ENCODE measurements at regions not wholly inside any gene's neighbourhood (a gene's known extent, or its start where the extent isn't known, plus 50 kb on each side); places are given as distances from the start of the nearest gene placed in this dataset.

GRCh38 chr1:56187405-56187804 lies 392.0 kb downstream of the PLPP3 start:
- no peaks in the 10 kb centered on the region for H3K27me3 Mint-ChIP-seq
- H3K27ac Mint-ChIP-seq, result no peak overlapping the region
- no peak overlapping the region for H3K4me3 Mint-ChIP-seq
- no peaks in the 10 kb centered on the region for H3K9me3 Mint-ChIP-seq
- TF ChIP-seq, protein P1, sequence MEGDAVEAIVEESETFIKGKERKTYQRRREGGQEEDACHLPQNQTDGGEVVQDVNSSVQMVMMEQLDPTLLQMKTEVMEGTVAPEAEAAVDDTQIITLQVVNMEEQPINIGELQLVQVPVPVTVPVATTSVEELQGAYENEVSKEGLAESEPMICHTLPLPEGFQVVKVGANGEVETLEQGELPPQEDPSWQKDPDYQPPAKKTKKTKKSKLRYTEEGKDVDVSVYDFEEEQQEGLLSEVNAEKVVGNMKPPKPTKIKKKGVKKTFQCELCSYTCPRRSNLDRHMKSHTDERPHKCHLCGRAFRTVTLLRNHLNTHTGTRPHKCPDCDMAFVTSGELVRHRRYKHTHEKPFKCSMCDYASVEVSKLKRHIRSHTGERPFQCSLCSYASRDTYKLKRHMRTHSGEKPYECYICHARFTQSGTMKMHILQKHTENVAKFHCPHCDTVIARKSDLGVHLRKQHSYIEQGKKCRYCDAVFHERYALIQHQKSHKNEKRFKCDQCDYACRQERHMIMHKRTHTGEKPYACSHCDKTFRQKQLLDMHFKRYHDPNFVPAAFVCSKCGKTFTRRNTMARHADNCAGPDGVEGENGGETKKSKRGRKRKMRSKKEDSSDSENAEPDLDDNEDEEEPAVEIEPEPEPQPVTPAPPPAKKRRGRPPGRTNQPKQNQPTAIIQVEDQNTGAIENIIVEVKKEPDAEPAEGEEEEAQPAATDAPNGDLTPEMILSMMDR (conservative IDR thresholded peaks at IDR 0.05), result no peak
- DNase-seq (ENCODE audit: extremely low spot score, unreplicated experiment), result no peak
- no peaks in the 10 kb centered on the region for H3K36me3 Mint-ChIP-seq
- H3K4me1 Mint-ChIP-seq (ENCODE audit: unreplicated experiment), result peaks cover 61% of the 10 kb centered on the region

DNA sequence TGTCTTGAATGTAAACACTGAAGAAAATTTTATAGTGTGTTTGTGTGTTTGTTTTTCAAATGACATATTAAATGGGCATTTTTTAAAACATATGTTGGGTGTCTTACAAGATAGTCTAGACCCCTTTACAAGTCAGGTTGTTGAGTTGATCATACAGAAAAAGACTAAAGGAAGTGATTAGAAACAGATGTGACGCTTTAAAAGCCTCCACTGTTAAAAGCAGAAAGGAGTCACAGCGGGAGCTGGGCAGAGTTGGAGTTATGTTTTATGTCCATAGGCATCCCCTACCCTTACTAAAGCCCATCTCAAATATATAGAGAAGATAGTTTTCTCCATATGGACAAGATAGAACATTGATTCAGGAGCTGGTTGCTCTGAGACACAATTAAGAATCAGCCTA lies 393.9 kb downstream of the PLPP3 start:
- Mint-ChIP-seq H3K9me3 (no peaks in the 10 kb centered on the region), H3K4me1 (ENCODE audit: unreplicated experiment) (peaks cover 45% of the 10 kb centered on the region), H3K27me3 (no peaks in the 10 kb centered on the region), H3K4me3 (no peak overlapping the region), H3K27ac (no peak overlapping the region), H3K36me3 (no peaks in the 10 kb centered on the region)
- TF ChIP-seq, protein P1 (conservative IDR thresholded peaks at IDR 0.05), result no peak
- DNase-seq (ENCODE audit: extremely low spot score, unreplicated experiment), result no peak

DNA sequence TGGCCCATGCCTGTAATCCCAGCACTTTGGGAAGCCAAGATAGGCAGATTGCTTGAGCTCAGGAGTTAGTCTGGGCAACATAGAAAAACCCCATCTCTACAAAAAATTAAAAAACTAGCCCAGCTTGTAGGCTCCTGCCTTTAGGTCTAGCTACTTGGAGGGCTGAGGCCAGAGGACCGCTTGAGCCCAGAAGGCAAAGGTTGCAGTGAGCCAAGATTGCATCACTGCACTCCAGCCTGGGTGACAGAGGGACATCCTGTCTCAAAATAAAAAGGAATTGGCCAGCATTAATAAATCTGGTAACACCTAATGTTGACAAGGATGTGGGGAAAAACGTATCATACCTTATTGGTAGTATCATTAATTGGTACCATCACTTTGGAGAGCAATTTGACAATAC lies 396.2 kb downstream of the PLPP3 start:
- TF ChIP-seq, protein P1 (conservative IDR thresholded peaks at IDR 0.05), result no peak
- Mint-ChIP-seq H3K4me1 (ENCODE audit: unreplicated experiment) (peaks cover 27% of the 10 kb centered on the region), H3K9me3 (no peaks in the 10 kb centered on the region), H3K27ac (no peak overlapping the region), H3K36me3 (no peaks in the 10 kb centered on the region), H3K4me3 (no peak overlapping the region), H3K27me3 (no peaks in the 10 kb centered on the region)
- DNase-seq (ENCODE audit: extremely low spot score, unreplicated experiment), result no peak

DNA sequence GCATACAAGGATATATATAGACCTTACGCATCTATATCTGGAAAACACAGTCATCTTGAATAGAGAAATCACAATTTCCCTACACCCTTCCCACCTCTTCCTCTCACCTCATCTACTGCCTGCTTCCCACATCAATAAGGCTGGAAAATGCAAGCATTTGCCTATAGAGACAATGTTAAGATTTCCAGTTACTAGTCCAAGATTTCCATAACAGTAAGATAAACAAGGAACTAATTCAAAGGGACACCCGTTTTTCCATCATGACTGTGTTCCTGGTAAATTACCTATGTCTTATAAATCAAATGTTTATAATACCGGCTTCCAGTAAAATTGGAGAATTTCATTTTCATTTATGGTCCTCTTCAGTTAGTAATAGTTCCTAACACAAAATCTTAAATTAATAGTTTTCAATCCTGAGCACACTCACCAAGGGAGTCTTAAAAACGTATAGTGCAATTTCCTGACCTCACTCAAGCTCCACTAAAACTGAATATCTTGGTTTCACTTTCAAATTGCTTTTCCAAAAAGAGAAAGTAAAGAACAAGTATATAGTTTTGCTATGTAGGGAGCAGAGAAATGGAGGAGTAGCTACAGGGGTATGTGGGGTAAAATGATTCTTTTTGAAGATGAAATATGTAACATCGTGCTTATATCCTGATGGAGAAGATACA lies 398.7 kb downstream of the PLPP3 start:
- DNase-seq (ENCODE audit: extremely low spot score, unreplicated experiment), result no peak
- no peaks in the 10 kb centered on the region for H3K36me3 Mint-ChIP-seq
- no peak overlapping the region for H3K27ac Mint-ChIP-seq
- H3K4me1 Mint-ChIP-seq (ENCODE audit: unreplicated experiment), result peaks cover 12% of the 10 kb centered on the region
- no peak overlapping the region for H3K4me3 Mint-ChIP-seq
- H3K9me3 Mint-ChIP-seq, result no peaks in the 10 kb centered on the region
- H3K27me3 Mint-ChIP-seq, result no peaks in the 10 kb centered on the region
- TF ChIP-seq, protein P1 (conservative IDR thresholded peaks at IDR 0.05), result no peak

- Mint-ChIP-seq H3K27me3 (no peaks in the 10 kb centered on the region), H3K4me3 (no peak overlapping the region), H3K4me1 (ENCODE audit: unreplicated experiment) (peaks cover 17% of the 10 kb centered on the region), H3K27ac (no peak overlapping the region), H3K9me3 (peaks cover under 1% of the 10 kb centered on the region), H3K36me3 (no peaks in the 10 kb centered on the region)
- DNase-seq (ENCODE audit: extremely low spot score, unreplicated experiment), result no peak
- TF ChIP-seq, protein P1 (conservative IDR thresholded peaks at IDR 0.05), result no peak
Observed at GRCh38 chr1:56179543-56179942, 399.8 kb downstream of the PLPP3 start.
